HPDE6-E6E7 (cell line): ENCODE measurements at regions not wholly inside any gene's neighbourhood (a gene's known extent, or its start where the extent isn't known, plus 50 kb on each side); places are given as distances from the start of the nearest gene placed in this dataset.
"Not testable (repeated sequence)": the region's sequence is repeated elsewhere in the genome, so short reads cannot be mapped to it uniquely, and the experiment has no call there.

Experiments
- DNase-seq: peaks from one replicate; pipeline ENCODE4 v3.0.0; 2011; ENCODE audit warnings: missing footprints; ENCODE audit errors: extremely low spot score

DNA sequence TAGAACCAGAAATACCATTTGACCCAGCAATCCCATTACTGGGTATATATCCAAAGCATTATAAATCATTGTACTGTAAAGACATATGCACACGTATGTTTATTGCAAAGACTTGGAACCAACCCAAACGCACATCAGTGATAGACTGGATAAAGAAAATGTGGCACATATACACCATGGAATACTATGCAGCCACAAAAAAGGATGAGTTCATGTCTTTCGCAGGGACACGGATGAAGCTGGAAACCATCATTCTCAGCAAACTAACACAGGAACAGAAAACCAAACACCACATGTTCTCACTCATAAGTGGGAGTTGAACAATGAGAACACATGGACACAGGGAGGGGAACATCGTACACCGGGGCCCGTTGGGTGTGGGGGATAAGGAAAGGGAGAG, 242.2 kb downstream of the ACTR3 start:
- DNase-seq: not testable (repeated sequence)

DNA sequence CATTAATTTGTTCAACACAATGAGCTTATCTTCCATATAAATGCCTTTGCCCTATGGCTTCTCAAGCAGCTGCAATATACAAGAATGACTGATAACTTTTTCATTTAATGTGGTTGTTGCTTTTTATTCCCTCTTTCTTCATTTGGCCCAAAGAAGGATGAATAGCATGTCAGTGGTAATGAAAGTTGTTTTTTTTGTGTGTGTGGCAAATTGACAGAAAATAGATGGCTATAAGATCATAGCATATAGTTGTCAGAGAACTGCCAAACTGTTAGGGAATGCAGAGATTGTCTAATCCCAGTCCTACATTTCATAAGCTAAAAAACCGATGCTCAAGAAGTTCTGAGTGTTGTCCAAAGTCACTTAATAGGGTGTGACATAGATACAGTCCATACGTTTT, 244.3 kb downstream of the ACTR3 start:
- DNase-seq: no peak

DNA sequence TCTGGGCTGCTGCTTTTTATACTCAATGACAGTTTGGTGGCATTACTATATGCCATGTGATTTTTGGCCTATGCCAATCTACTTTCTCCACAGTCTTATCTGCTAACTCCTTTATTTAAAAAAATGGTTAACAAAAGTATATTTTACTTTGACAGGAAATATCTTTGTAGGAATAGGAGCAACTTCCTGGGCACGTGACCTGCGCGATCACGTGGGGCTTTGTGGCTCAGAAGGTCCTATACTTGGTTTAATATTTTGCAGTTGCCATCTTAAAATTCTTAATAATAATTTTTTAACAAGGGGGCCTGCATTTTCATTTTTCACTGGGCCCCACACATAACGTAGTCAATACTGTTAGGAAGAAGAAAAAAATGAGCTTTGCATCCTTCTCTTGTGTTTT, 249.7 kb downstream of the ACTR3 start:
- DNase-seq: no peak

DNA sequence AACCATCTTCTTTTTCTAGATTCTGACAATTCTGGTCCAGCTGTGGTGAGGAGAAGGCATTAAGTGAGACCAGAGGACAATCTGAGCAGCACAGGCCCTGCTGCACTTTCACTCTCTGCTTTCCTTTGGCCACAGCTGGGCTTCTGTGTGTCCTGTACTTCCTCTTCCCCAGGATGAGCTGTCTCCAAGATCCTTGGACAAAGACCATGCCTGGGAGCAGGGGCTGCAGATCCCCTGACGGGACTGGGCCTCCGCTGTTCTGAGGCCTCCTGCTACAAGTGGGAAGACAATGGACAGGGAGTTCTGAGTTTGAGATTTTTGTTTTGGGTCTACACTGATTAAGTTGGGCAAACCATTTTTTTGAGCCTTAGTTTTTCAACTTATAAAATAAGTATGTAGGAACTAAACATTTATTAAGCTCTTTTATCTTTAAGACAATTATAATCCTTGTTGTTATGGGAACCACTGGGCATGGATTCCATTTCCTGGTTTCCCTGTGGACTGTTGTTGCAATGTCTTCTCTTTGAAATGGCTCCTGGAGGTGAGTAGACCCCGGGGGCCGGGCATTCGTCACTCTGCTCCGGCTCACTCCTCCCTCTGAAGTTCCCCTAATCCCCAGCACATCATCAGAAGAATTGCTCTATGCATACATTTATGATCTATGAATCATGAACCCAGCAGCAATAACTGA, 266.6 kb downstream of the ACTR3 start:
- DNase-seq: no peak

DNA sequence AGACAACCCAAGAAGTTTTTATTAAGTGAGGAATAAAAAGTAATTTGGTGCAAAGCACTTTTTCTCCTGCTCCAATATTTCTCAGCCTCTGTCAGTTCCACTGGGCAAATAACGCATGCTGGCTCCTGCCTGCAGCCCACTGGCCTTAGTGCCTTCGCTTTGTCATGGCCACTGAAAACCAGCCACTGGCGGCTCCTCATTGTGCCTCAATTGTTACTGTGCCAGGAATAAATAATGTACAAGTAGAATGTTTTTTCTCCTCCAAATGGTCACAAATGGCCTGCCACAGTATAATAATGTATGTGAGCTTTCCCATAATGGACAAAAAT, 267.1 kb downstream of the ACTR3 start:
- no peak for DNase-seq

DNA sequence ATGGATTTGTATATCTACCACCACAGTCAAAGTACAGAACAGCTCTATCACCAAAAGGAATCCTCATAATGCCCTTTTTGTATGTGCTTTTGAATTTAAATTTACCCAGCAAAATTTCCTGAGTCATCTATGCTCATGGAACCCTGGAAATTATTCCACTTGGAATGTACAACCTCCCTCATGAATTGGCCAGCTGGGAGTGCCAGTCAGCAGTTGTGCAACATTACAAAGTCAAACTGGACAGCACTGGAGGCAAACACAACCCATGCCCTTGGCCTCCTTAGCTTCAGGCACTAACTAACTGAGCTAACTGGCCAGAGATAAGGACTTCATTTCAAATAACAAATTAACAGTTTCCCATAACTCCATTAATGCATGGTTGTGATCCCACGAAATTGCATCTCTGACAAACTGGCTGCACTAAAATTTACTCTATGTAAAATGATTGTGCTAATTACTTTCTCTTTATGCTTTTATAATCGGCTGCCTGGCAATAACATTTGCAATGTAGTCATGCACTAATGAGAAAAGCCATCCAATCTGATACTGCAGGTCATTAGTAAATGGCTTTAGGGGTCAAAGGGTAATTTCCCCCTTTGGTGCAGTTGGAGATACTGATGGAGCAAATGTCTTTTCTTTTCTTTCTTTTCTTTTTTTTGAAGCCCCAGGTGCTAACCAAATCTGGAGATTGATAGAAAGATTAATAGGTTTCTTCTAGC, 270.5 kb downstream of the ACTR3 start:
- no peak for DNase-seq

DNA sequence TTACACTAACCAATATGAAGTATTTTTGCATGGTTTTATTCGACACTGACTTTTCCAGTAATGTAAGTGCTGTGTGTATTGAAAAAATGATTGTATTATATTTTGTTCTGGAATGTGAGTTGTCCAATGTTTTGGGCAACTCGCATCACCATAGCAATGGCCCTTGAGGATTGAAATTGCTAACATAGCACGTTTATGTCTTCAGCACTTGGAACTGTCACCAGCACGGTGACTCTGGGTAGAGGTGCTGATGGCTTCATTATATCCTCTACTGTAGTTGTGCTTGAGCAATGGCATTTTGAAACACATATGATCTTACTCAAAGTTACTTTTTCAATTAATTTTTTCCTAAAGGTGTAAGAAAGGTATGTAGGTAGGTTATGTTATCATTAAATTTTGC, 271.5 kb downstream of the ACTR3 start:
- no peak for DNase-seq

DNA sequence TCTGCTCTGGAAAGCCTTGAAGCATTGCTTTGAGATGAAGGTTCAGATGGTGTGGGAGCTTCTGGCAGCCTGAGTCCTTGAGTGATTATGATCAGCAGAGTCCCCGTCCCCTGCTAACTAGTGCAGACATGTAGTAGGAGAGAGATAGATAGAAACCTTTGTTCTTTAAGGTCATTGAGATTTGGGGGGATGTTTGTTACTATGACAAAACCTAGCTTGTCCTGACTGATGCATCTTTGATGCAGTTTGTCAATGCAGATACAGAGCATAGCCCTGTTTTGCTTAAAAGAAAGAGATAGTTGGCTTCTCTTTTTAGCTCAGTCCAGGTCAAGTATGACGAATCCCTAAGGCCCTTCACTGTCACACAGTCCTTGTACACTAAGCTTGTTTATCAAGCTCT, 274.6 kb upstream of the DPP10 start:
- no peak for DNase-seq

DNA sequence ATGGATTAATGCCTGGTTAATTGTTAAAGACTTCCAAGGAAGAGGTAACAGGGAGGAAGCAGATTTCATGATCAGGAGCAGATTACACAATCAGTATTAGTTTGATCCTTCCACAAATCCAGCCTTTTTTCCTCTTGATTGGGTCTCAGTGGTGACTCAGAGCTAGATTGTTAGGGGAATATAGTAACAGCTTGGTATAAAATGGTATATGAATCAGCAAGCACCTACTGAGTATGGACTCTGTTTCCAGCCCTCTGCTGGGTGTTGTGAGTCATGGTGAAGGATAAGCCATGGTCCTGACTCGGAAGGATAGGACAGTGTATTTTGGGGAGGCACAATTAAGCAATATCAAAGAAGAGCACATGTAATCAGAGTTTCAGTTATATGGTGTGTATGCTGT, 272.4 kb upstream of the DPP10 start:
- DNase-seq: no peak

DNA sequence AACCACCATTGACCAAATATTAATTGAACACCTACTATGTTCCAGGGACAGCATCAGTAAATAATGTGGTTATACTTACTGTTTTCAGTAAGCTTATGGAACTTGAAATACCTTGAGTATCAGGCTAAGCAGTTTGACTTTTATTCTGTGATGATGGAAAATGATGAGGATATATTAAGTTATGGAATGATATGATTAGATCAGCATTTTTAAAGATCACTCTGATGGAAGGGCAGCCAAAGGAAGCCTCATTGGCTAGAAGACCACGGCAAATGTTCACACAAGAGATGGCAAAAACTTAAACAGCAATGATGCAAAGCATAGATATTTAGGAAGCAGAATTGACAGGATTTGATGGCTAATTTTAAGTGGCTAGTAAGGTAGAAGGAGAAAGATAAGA, 266.9 kb upstream of the DPP10 start:
- DNase-seq: no peak

DNA sequence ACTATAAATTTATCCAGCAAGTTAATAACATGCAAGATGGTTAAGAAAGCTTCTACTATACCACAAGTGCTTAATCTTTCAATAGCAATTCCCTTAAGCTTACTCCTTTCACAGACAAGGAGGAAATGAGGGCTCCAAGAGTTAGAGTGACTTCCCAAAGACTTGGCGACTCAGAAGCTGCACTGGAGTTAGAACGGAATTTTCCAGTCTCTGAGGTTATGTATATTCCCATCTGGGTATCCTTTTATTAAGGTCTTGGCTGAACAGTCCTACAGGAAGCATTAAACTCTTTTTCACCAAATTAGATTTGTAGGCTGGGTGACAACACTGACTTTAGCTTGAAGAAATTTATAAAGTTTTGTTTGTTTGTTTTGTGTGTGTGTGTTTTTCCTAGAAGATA, 256.9 kb upstream of the DPP10 start:
- DNase-seq: no peak

DNA sequence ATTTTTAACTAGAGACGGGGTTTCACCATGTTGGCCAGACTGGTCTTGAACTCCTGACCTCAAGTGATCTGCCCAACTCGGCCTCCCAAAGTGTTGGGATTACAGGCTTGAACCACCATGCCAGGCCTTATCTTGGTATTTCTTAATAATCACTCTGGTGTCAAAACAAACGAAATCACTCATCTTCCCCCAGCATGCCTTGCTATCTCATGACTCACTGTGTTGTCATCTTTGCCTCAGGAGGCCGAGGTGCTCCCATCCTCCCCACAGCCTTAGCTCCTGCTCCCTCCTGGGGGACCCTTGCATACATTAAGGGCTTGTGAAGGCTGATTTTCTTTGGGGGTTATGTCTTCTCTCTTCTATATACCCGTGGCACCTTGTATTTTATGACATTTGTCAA, 250.1 kb upstream of the DPP10 start:
- peak; percentile 7 for DNase-seq

DNA sequence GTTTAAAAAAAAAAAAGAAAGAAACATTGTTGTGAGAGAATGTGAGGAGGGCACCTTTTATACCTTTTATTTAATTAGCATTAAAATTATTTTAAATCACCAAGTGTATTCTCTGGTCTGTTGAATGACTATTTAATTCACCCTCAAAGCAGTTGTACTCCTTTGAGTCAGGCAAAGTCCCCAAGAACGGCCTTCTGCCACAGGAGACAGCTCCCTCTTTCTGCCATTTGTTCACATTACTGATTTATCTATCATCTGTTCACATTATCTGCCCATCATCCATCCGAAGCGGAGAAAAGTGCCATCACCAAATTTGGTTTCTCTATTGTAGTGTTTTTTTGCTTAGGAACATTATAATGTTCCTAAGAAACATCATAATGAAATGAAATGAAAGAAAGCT, 240.7 kb upstream of the DPP10 start:
- no peak for DNase-seq

DNA sequence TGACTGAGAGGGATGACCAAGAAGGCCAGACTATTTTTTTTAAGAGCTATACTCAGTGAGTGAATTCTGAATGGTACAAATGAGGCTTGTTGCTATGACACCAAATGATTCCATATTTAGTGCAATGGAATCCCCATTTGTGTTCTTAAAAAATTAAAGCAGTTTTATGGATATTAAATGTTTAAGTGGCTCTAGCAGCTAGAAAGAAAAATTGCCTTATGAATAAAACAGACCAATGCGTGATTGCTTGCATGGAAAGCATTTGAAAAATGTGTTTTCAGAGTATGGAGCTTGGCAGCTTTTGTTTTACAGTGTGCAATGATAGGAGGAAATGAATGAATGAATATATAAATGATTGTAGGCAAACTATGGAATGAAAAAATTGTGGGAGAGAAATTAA, 238.8 kb upstream of the DPP10 start:
- no peak for DNase-seq

DNA sequence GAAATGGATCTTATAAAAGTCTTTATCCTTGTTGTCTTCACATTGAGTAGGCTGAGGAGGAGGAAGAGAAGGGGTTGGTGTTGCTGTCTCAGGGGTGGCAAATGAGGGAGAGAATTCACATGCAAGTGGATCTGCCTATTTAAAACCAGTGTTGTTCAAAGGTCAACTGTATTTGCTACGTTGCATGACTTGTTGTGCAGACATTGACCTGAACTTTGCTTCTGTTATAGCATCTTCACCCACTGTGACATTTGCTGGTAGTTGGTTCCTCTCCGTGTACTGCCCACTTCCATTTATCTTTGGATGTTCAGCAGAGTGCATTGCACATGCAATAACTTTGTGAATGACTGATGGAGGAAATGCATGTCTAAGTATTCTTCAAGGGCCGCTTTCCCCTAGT, 228.6 kb upstream of the DPP10 start:
- DNase-seq: no peak

DNA sequence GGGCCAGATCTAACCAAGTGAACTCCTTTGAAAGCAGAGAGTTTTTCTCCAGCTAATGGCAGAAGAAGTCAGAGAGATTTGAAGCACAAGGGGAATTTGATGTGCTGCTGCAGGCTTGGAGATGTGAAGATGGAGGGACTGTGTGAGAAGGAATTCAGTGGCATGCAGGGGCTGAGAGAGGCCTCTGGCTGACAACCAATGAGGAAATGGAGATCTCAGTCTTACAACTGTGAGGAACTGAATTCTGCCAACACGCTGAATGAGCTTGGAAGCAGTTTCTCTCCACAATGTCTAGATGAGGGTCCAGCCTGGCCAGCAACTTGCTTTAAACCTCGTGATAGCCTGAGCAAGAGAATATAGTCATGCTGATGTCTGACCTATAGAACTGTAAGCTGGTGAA, 224.1 kb upstream of the DPP10 start:
- no peak for DNase-seq

DNA sequence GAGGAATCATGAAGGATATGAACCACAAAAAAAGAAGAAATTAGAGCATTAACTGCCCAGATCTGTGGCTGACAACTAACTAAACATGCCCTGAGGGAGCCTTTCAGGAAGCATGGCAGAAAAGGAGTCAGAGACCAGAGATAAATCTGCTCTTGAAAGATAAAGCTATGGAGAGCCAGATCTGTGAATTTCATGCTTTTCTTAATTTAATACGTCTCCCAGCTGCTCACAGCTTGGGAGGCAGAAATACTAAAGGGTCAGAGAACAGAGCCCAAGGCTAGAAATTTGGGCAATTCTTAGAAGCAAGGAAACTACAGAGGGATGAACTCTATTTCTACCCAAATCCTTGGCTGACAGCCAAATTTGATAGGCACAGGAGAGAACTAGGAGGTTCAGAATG, 223.0 kb upstream of the DPP10 start:
- no peak for DNase-seq

DNA sequence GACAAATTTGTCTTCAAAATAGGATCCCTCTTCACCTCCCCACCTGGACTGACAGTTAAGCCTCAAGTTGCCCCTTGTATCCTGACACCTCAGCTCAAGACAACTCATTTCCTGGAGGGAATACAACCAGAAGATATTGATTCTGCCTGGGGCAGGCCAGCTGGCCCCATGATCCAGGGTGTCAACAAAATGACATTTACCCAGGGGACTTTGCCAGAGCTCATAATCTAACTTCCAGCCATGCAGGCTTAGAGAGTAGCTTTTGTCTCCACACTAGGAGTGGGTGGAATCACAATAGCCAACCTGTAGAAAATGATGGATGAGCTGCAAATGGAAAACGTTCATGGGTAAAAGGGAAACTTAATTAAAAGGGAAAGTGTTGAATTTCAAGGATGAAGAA, 220.1 kb upstream of the DPP10 start:
- DNase-seq: no peak

DNA sequence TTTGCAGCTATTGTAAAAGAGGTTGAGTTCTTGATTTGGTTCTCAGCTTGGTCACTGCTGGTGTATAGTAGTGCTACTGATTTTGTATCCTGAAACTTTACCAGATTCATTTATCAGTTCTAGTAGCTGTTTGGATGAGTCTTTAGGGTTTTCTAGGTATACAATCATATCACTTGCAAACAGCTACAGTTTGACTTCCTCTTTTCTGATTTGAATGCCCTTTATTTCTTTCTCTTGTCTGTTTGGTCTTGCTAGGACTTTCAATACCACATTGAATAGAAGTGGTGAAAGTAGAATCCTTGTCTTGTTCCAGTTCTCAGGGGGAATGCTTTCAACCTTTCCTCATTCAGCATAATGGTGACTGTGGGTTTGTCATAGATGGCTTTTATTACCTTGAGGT, 210.5 kb upstream of the DPP10 start:
- no peak for DNase-seq

DNA sequence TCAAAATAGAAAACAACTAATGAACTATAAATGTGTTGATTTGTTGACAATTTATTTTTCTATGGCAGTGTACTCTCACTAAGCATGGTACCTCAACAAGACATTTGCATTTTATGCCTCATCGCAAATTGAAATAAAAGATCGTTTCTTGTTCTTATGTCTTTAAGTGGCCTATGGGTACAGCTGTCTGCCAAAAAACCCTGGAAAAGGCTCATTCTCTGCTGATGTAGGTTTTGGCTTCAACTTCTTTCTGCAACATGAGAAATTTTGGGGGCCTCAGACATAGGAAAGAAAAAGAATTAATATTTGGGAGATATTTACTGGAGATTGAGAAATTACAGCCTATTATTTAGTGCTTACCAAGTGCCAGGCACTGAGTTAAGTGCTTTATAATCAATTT, 205.1 kb upstream of the DPP10 start:
- no peak for DNase-seq

DNA sequence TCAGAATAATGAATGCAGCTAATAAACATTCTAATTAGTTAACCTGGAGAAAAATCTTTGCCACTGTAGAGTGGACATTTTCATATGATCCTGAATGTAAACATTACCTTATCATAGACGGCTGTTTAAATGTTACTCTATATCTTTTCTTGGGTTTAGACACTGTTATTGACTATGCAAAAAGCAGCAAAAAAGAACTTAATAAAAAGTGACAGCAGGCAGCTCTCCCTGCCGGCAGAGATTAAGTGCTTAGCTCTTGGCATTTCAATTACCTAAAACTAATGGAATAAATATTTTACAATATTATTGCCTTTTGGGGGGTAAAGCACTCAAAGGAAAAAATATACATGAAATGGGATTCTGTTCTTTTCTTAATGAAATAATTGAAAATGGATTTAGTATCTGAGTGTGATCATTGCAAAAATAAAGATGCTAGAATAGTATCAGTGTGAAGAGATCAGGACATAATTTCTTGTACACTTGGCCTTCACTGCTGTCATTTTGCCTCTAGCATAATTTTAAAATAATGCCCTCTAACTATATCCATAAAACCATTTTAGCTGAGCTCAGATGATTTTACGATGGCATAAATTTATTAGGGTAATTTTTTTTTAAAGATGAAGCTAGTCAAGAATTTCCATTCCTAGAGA, 203.4 kb upstream of the DPP10 start:
- no peak for DNase-seq

DNA sequence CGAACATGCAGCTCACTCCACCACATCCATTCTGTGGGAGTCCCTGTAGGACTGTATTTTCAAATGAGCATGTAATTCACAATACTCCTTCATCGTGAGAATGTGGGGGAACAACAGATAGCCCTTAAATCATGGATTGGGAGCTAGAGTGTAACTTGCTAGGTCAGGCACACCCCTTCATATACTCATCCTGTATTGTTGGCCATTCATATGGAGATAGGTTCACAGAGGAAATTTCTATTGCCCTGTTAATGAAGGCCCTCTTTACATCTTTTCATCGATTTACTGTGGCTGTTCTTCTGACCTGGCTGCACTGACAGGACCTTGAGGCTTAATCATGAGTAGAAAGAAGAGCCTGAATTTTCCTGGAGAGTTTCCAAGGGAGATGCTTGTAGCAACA, 193.8 kb upstream of the DPP10 start:
- DNase-seq: no peak

DNA sequence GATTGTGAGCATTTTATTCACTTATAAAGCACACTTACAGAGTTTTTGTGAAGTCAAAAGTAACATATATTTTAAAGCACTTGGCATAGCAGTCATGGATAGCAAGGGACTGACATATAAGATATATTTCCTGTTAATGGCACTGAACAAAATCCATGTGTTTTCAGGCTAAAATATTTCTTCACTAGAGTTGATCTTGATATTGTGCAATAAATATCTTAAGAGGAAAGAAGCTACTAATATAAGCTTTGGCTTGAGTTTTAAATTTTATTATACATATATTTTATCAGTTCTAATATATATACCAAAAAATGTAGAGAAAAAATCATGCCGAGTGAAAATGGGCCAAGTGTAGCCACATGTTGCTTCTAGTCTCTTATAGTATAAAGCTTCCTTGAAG, 189.7 kb upstream of the DPP10 start:
- DNase-seq: no peak

DNA sequence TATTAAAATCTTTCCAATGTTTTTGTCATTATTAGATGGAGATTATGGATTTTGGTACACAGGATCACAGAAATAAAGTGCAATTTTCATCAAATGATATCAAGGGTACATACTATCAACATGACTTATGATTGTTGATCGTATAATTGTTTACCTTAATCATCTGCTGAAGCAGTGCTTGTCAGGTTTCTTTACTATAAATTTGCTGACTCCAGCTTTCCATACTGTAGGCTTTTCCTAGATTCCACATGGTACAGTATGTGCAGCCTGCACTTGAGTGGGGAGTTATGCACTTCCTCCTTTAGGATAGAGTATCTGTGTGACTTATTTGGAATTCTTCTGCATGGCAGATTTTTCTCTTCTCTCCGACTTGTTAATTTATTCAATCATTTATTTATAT, 187.6 kb upstream of the DPP10 start:
- no peak for DNase-seq
